Fibroblast of peridontal ligament (primary cell): ENCODE measurements at regions not wholly inside any gene's neighbourhood (a gene's known extent, or its start where the extent isn't known, plus 50 kb on each side); places are given as distances from the start of the nearest gene placed in this dataset.

ENCODE experiments used
- DNase-seq: peaks from one replicate; pipeline ENCODE4 v3.0.0-alpha.2; 2010; ENCODE audit errors: extremely low read depth

DNA sequence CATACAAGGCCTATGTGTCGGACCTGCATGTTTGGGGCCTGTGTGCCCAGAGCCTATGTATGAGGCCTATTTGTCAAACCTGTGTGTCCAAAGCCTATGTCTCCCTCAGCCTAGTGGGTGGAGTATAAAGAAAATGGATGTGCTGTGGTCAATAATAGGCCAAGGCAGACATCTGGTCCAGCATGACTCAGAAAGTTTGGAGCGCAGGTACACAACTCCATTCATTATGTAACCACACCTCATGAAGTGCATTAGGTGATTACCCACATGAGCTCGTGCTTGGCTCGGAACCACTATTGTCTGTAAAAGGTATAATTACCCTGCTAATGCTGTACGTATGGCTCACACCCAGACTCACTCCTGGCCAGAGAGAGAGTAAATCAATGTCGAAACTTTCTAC lies 302.4 kb upstream of the POU3F2 start:
- no peak for DNase-seq

DNA sequence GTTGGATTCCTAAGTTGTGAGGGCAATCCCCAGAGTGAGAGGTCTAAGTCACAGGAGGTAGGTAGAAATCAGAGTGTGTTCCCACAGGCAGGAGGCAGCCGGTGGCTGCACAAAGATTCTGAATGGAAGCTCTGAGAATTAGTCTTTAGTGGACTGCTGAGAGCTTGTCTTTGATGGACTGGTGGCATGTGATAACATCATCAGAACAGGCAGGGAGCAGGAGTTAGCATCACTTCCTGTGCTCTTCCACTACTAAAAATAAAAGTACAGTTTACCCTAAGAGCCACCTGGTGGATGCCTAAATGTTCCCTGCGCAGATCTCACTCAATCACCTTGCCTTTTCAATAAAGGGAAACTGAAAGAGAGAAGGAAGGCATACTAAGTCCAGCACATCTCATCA lies 294.6 kb upstream of the POU3F2 start:
- DNase-seq: no peak

DNA sequence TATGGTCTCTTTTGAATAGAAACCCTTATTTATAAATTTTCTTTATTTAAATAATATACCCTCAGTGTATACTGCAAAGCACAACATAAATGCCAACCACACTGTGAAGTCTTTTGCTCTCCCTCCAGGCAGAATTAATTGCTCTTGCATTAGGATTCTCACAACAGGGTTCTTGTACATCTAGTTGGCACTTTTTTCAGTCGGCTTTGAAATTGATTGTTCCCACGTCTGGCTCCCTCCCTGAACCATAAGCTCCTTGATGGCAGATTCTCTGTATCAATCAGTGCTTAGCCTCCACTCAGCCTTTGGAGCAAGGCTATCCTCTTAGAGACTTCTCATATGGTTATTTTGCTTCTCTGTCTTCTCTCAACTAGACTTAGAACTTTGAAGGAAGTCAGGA lies 288.0 kb upstream of the POU3F2 start:
- DNase-seq: no peak

DNA sequence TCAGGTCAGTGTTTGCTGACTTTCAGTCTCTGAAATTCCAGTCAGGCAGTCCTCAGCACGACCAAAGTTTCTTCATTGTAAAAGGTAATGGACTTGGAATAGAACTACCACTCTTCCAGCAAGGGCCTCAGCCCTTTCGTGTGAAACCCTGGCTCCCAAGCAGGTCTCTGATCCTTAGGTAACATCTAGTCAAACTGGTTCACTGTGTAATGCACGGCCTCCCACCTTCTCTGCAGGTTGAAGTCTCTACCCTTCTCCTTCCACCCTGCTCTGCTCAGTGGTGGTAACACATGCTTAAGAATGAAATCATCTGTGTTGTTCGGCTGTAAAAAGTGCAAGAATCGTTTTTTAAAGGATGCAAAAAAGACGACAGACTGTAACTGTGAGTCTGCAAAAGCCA lies 287.2 kb upstream of the POU3F2 start:
- DNase-seq: no peak

DNA sequence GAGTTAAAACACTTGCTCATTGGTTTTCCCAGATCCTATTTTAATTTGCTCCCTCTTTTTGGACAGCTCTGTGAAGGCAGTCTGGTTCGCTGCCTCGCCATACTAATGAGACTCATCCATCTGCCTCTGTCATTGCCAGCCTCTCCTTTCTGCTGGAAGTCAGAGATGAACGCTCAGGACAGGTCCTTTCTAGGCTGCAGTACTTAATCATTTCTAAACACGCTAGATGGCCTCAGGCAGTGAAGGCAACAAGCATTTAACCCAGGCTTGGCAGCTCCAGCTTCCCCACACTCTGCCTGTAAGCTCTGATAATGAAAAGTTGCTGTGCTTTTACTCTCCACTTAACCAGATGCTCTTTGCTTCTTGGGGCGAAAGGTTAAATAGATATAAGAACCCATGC lies 286.7 kb upstream of the POU3F2 start:
- no peak for DNase-seq

DNA sequence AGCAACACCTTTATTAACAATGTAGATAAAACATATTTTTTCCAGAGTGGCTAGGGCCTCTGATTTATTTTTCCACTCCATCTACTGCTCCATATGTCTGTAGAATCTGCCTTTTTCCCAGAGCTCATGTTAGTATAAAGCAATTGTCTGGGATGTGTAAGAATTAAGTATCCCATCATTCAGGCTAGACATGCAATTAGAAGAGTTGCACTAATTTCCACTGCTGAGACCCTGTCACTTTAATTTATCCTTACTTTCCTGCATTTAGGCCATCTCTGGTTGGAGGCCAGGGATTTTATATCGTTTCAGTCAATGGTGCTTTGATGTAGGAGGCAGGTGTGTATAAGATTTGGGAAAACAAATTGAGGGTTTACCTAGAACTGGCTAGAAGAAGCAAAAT lies 286.1 kb upstream of the POU3F2 start:
- DNase-seq: no peak

DNA sequence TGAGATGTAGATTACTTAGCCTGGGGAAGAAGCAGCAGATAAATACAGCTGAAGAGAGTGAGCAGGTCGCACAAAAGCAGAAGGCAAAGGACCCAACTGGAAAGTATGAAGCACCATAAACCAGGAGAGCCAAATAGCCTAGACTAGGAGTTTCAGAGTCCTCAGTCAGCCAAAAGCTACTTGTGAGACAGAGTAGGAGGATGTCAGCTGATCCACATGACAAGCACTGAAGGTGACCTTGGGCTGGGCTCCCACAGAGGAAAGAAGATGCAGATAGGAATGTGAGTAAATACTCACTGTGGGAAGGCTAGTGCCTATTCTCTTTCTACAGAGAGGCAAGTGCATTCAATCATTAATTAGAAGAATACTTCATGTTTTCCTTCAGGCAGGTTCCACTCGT lies 274.0 kb upstream of the POU3F2 start:
- no peak for DNase-seq

DNA sequence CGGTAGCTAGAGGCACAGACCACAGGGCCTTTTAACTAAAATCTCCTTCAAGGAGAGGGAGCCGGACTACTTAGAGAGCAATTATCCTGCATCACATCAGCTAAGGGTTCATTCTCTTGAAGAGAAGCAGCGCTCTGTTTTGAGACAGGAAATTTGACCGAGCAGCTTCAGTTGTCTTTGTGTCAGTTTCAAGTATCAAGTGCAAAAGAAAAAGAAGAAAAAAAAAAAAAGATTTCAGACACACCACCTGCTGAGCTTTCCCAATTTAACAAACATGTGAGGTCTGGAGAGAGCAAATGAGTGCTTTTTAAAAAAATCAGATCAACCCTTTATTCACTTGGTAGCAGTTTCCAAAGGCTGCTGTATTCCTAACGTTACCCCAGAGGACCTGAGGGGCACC lies 273.5 kb upstream of the POU3F2 start:
- no peak for DNase-seq

DNA sequence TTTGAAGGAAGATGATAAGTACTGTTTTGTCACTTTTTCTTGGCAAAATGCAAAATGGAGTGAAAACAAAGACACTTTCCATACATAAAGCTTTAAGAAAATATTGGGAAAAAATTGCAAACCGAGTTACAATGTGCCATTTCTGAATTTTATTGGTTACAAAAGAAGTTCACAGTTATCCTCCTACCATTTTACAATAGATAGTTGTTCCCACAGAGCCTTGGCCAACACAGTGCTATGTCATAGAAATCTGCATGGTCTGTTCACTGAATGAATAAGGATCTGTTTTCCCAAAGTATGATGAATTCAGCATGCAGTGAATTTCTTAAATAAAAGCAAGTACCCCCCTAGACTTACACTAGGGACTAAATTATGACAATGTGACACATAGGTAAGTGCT lies 268.2 kb upstream of the POU3F2 start:
- DNase-seq: no peak

DNA sequence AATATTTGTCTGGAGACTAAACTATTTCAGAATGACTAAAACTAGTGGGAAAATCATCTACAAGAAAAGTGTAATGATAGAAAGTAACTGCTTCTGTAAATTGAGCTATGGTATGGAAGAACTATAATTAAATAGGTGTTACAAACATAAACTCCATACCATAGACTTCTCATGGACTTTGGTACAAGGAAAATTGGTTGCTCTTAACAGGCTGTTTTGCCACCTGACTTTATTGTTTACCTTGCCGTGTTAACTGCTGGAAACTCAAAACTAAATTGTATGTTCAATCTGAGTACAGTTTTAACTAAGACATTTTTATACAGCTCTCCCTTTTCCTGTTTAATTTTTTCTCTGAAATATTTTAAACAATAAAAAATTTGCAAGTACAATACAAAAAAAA lies 261.8 kb upstream of the POU3F2 start:
- no peak for DNase-seq

DNA sequence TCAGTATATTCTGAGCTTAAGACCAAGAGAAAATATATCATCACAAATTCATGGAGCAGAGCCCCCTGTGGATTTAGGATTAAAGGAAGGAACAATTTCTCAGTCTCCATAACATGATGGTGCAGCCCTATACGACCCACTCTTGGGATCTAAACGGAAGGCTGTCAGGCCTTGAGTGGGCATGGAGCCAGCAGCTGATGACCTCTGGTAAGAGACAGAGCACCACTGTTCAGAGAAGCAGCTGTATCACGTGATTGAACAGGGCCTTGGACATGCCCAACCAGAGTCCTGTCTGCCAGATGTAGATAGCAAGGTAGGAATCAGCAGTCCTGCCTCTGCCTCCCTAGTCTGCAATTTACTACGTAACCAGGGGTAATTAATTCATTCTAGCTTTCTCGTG lies 259.4 kb upstream of the POU3F2 start:
- no peak for DNase-seq

DNA sequence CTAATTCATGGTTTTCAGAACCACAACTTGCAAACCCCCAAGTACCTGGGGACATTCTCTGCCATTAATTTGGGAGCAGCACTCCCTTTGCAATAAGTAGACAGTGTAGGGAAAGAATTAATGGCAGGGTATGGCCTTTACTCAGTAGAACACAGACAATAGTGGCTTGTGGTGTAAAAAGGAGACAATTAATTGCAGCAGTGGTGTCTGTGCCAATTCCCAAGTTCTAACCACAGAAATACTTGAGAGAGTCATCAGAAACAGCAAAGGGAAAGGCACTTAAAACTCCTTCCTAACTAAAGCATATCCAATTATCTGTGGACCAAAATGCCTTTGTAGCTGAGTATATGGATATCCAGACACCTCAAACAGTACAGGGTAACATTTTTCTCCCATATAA lies 257.6 kb upstream of the POU3F2 start:
- no peak for DNase-seq

DNA sequence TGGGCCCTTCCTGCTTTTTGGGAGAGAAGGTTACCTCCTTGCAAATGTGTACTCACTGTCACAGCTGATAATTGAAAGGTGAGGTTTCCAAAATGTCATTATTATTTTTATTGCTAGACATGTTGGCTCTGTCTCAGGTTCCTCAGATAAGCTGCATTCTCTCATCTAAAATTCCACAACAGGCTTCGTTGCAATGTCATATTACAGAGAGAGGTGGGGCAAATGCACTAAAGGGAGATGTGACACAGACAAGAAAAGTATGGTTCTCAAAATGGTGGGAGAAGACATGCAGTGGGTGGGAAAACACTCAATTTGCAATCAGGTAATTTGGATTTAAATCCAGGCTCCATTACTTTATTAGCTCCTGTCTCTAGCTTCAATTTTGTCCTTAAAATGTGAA lies 256.4 kb upstream of the POU3F2 start:
- no peak for DNase-seq

DNA sequence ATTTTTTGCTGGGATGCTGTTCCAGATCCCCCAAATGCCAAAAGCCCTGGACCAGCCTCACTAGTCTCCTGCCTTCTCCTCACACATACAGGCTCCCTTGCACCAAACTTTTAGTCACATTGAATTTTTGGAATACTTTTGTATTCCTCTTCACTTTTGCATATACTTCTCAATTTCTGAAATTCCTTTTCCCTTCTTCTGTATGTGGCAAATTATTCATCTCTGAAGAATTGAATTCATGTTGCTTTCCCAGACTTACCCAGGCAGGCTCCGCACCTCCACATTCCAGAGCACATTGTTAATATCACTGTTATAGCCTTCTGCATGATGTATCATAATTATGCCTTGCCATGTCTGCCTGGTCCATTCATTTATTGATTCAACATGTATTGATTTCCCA lies 255.3 kb upstream of the POU3F2 start:
- no peak for DNase-seq

DNA sequence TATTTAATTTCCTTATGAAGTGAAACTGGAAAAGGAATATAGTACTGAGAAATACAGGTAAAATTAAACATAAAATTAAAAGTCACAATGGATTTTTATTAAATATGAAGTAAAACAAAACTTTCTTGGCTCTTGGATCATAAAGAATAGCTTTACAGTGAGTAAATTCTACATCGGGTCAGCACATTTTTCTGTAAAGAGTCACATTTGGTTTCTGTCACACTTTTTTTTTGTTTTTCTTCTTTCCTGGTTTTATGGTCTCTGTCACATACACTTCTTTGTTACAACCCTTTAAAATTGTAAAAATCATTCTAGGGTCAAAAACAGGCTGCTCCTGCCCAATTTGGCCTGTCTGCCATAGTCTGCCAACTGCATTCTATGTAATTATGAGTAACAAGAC lies 254.4 kb upstream of the POU3F2 start:
- peak; percentile 8 for DNase-seq

DNA sequence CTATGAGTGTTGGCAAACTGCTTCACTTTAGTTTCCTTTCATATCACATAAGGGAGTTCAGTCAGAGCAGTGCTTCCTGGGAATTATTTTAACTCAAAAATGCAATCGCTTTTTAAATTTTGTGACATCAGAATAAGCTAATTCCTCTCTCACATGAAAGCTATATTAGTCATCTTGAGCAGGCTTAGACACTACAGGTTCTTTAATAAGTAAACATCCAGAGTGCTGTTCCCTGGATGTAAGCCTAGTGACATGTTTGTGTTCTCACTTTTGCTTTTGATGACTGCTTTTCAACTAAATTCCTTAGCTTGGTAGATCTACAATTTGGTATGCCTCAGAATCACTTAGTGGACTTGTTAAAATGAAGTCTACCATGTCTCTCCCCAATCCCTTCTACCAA lies 252.7 kb upstream of the POU3F2 start:
- no peak for DNase-seq

DNA sequence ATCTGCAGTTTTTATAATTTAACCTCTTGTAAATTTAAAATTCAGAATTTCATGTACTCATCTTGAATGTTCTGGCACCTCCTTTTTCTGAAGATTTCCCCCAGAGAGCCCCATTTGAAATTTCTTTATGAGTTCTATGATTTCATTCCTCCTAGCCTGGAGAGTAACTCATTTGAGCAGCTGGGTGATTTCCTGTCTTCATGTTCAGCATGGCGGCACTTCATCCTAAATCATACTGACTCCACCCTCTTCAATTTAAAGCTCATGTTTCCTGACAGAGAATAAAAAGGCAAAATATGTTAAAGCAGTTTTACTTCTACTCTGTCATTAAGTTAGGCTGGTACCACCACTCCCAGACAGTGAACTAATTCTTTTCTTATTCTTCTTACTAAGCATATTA lies 250.9 kb upstream of the POU3F2 start:
- DNase-seq: no peak

DNA sequence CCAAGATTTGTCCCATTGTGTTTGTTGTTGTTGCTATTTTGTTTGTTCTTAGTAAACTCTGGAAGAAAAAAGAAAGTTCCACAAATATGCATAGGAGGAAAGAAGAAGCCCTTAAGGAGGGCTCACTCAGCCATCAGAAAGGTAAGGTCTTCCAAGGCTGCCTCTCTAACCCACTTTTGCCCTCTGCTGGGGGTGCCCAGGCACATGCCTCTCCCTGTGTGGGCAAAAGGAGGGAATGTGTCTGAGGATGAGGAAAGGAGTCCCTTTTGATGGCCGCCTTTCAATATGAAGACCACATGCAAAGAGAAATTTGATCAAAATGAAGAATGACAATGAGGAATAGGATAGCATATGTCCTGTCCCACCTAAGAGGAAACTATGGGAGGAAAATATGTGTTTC lies 248.2 kb upstream of the POU3F2 start:
- DNase-seq: no peak

DNA sequence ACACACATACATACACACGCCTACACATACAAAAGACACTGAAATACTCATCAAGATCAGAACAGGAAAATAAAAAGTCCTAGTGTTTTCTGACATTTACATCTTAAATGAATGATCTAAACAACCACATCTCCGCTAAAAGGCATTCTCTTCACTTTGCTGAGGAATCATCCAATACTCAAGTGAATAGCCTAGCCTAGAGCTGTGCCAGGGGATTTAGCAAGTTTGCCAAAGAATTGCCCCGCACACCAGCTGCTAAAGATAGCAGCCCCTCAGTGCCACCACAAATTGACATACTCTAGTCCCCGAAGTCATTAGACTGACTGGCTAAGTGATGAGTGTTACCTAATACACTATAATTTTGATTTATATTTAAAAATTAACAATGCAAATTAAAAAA lies 246.8 kb upstream of the POU3F2 start:
- DNase-seq: no peak

DNA sequence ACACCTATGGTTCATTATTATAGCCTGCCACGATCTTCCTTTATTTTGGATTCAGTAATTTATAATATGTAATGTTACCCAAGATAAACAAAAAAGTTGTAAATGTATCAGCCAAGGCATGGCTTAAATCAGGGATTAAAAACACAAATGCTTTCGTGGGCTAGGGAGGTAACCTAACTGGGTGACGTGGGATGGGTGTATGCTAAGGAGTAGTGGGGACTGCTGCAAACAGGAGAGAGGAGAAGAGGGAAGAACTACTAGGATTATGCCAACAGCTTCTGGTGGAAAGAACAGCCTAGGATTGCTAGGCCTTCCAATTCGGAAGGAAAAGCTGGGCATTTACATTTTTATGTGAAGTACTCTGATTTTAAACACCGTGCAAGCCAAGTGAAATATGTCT lies 244.8 kb upstream of the POU3F2 start:
- no peak for DNase-seq

DNA sequence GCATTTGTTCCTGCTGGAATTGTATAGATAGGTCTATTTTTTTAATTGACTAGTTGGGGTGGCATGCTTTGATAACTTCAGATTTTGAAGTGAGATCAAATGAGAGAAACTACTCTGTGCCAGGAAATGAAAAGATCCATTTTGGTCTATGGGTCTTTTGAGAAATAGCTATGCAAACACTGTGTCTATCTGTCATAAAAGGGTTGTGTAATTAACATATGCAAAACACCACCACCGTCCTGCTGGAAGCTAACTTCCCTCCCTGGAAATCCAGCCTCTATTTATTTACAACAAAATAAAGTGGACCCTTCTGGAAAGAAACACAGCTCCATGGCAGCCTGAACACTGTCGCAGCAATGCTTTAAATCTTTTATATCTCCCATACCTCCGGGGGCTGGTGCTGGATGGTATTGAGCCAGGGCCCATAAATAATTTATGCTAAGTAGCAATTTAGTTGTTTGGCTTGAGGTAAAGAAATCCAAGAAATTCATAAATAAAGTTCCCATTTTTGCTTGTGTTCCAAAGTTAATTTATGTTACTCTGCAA lies 244.2 kb upstream of the POU3F2 start:
- no peak for DNase-seq

DNA sequence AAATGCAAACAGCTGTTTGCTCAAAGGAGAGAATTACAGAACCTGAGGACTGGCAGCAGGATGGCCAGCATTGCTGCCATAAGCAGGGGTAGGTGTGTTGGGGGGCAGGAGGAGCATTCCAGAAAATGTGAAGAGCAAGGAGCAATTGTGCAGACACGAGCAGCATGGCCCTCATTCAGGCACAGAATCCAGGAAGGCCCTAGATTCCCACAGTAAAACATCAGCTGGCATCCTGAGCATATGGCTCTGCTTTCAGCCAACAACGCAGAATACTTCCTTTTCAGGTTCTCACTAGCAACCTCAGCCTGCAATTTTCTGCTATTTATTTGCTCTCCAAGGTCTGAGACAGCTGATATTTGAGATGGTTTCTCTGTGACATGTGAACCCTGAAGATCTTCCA lies 243.4 kb upstream of the POU3F2 start:
- DNase-seq: no peak

DNA sequence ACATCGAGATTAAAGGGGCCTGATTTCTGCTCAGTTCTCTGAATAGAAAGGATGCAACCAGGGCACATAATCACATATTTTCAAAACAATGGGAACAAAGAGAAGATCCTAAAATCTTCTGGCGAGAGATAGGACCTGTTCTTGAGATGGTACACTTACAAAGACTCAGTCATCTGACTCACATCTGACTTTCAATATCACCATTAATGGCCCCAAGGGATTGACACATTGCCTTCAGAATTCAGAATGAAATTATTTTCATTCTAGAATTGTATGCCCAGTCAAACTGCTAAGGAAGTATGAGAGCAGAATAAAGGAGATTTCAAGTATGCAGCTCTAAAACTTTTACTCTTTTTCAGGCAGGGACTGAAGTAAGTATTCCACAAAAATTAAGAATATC lies 240.7 kb upstream of the POU3F2 start:
- DNase-seq: no peak

DNA sequence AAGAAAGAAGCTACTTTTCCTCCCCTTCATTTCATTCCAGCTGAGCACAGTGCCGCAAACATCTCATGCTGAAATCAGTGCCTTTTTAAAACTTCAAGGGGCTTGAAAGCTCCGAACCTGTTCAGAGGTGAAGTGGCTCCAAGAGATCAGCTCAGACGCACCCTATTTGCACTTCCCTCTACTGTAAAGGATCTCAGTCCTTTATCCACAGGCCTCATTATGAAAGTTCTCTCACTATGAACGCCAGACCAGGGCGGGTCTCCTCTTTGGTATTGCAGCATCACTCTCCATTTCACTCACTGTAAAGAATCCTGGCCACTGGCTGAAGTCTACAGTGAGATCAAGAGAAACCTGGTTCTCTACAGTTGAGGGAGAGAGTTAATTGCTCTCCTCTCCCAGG lies 232.7 kb upstream of the POU3F2 start:
- DNase-seq: no peak

DNA sequence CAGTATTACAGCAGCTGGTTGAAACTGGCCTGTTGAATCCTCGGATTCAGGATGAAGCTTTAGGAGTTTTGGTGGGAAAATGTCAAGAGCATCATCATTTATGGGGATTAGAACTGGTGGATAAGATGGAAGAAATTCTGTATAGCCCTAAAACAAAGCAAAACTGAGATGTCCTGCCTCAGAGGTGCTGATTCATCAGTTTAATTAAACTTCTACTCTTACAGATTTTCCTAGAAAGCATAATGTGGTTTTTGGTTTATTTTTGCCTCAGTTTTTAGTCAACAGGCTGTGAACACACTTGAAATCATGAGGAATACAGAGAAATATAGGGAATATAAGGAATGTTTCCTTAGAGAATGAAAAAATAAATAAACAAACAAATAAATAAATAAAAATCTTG lies 228.7 kb upstream of the POU3F2 start:
- no peak for DNase-seq
